GM12878 (cell line): ENCODE measurements at regions not wholly inside any gene's neighbourhood (a gene's known extent, or its start where the extent isn't known, plus 50 kb on each side); places are given as distances from the start of the nearest gene placed in this dataset.

ENCODE experiments used
- ATAC-seq: fragments of 200-7000 bp; cut with Tn5 transposase; 3 replicates; pipeline ENCODE4 v1.9.1; 2020; ENCODE audit warnings: mild to moderate bottlenecking, moderate library complexity
- BruUV-seq: library from RNA; stranded (reverse); fragments of 400-500 nt; replicated peaks from 2 replicates; lab custom pipeline; 2021; lab: Mats Ljungman, UMichigan
- CTCF ChIA-PET: fragments of 300-600 bp; sonication (Branson Sonifier 250); formaldehyde crosslinking; extraction: SDS; loops from one replicate; lab custom pipeline; 2021; ENCODE audit warnings: inconsistent platforms; lab: Yijun Ruan, JAX
- POLR2A ChIA-PET: fragments of 350-600 bp; formaldehyde crosslinking; extraction: SDS; loops from one replicate; lab custom pipeline; 2021; ENCODE audit warnings: inconsistent platforms; lab: Charles Lee
- RAD21 ChIA-PET: fragments of 300-600 bp; sonication (Branson Sonifier 250); formaldehyde crosslinking; loops from one replicate; lab custom pipeline; 2023; ENCODE audit warnings: antibody characterized with exemption; ENCODE audit not compliant: unreplicated experiment; lab: Charles Lee
- SMC1A ChIA-PET: fragments of 300-600 bp; sonication (Branson Sonifier 250); formaldehyde crosslinking; loops from one replicate; lab custom pipeline; 2023; ENCODE audit not compliant: unreplicated experiment, uncharacterized antibody; lab: Charles Lee
- DNase-seq: peaks from one replicate; pipeline ENCODE4 v3.0.0-alpha.2; 2011; ENCODE audit warnings: low read depth, low spot score
- FAIRE-seq: peaks from 3 replicates; lab custom pipeline; 2011; peaks lifted over from hg19 to GRCh38; lab: Jason Lieb, UNC
- H2AFZ ChIP-seq: 2 replicates; pipeline ENCODE4 v1.6.0; 2011; ENCODE audit warnings: low read depth, low read length, control low read depth; ENCODE audit not compliant: control insufficient read depth
- H3K27ac ChIP-seq: 2 replicates; pipeline ENCODE4 v1.5.1; 2011; ENCODE audit warnings: control low read depth; ENCODE audit not compliant: control insufficient read depth, insufficient read depth
- H3K27me3 ChIP-seq, 2 experiments: replicated peaks in 1 of 2; 2 replicates each; pipeline versions ENCODE4 v1.6.0 to v1.6.1; 2011; ENCODE audit warnings: low read length in 1 of 2; ENCODE audit not compliant: control insufficient read depth in 2 of 2, insufficient read depth in 2 of 2
- H3K36me3 ChIP-seq, 2 experiments: 2 replicates each; pipeline ENCODE4 v1.5.1; 2011; ENCODE audit warnings: low read length in 1 of 2; ENCODE audit not compliant: control insufficient read depth in 2 of 2, insufficient read depth in 2 of 2
- H3K4me1 ChIP-seq: 2 replicates; pipeline ENCODE4 v1.6.1; 2011; ENCODE audit warnings: mild to moderate bottlenecking, low read length, moderate library complexity, mixed read lengths; ENCODE audit not compliant: control insufficient read depth, insufficient read depth
- H3K4me2 ChIP-seq: 2 replicates; pipeline ENCODE4 v1.6.0; 2011; ENCODE audit warnings: control low read depth; ENCODE audit not compliant: control insufficient read depth, insufficient read depth
- H3K4me3 ChIP-seq: fragments of 200-600 bp; sonication (generic); 2 replicates; pipeline ENCODE4 v1.5.1; 2016
- H3K79me2 ChIP-seq: 2 replicates; pipeline ENCODE4 v1.6.0; 2011; ENCODE audit warnings: low read length; ENCODE audit not compliant: control insufficient read depth, insufficient read depth
- H3K9ac ChIP-seq: 2 replicates; pipeline ENCODE4 v1.8.0; 2011; ENCODE audit warnings: low read length, control low read depth, mixed read lengths; ENCODE audit not compliant: control insufficient read depth, insufficient read depth
- H3K9me3 ChIP-seq: replicated peaks from 3 replicates; pipeline ENCODE4 v1.5.1; 2011; ENCODE audit warnings: mild to moderate bottlenecking, low read length; ENCODE audit not compliant: control insufficient read depth, insufficient read depth
- H4K20me1 ChIP-seq: 2 replicates; pipeline ENCODE4 v1.6.0; 2011; ENCODE audit not compliant: control insufficient read depth, insufficient read depth
- BACH1 ChIP-seq: fragments of 450-650 bp; IDR thresholded peaks from 2 replicates; pipeline ENCODE4 v1.6.1; 2017; ENCODE audit warnings: mild to moderate bottlenecking, borderline replicate concordance
- BRCA1 ChIP-seq: IDR thresholded peaks from 2 replicates; pipeline ENCODE4 v1.6.1; 2011; ENCODE audit warnings: low read depth, low read length, improper control_type of control experiment
- FOXK2 ChIP-seq: fragments of 450-650 bp; IDR thresholded peaks from 2 replicates; pipeline ENCODE4 v1.6.1; 2017; ENCODE audit warnings: mild to moderate bottlenecking, moderate library complexity
- GABPA ChIP-seq: IDR thresholded peaks from 2 replicates; pipeline ENCODE4 v1.6.1; 2014; ENCODE audit warnings: antibody characterized with exemption, low read depth, mild to moderate bottlenecking, inconsistent platforms
- LARP7 ChIP-seq: fragments of 450-650 bp; IDR thresholded peaks from 2 replicates; pipeline ENCODE4 v1.6.1; 2017; ENCODE audit warnings: mild to moderate bottlenecking
- MXI1 ChIP-seq: fragments of 150-350 bp; IDR thresholded peaks from 2 replicates; pipeline ENCODE4 v1.6.1; 2011; ENCODE audit warnings: low read depth, mild to moderate bottlenecking, inconsistent platforms, low read length, improper control_type of control experiment
- NR2C2 ChIP-seq: IDR thresholded peaks from 2 replicates; pipeline ENCODE4 v1.6.1; 2011; ENCODE audit warnings: borderline replicate concordance, low read depth; ENCODE audit not compliant: control insufficient read depth, insufficient read length
- NR2F1 ChIP-seq: fragments of 450-650 bp; conservative IDR thresholded peaks from 2 replicates; pipeline ENCODE4 v1.6.1; 2017; ENCODE audit warnings: mild to moderate bottlenecking
- RAD51 ChIP-seq: fragments of 450-650 bp; IDR thresholded peaks from 2 replicates; pipeline ENCODE4 v1.6.1; 2016; ENCODE audit warnings: moderate library complexity, mild to moderate bottlenecking, inconsistent platforms
- RUNX3 ChIP-seq: IDR thresholded peaks from 2 replicates; pipeline ENCODE4 v1.6.1; 2012; ENCODE audit warnings: low read length, inconsistent platforms
- SIX5 ChIP-seq: IDR thresholded peaks from 2 replicates; pipeline ENCODE4 v1.6.1; 2011; ENCODE audit warnings: mild to moderate bottlenecking, low read depth, low read length, moderate library complexity; ENCODE audit not compliant: severe bottlenecking
- SMAD5 ChIP-seq: IDR thresholded peaks from 2 replicates; pipeline ENCODE4 v1.6.1; 2016; ENCODE audit warnings: antibody characterized with exemption, low read depth
- ZNF274 ChIP-seq: IDR thresholded peaks from one replicate; pipeline ENCODE4 v1.8.0; 2011; ENCODE audit not compliant: insufficient read length, insufficient read depth
- WGBS: methylation state at CpG from one replicate; pipeline ENCODE4 v1.1.6; 2016; ENCODE audit warnings: low lambda C conversion rate; ENCODE audit not compliant: insufficient replicate concordance, insufficient coverage; ENCODE audit errors: missing lambda C conversion rate; 5-methylcytosine and 5-hydroxymethylcytosine counted together
- in situ Hi-C: fragments of 300-500 bp; cut with MboI; formaldehyde crosslinking; loops from 9 replicates; pipeline ENCODE4 v1.14.3; 2018; ENCODE audit warnings: mixed read lengths
- intact Hi-C: fragments of 100-400 bp; cut with micrococcal nuclease; formaldehyde crosslinking; loops from one replicate; pipeline ENCODE4 v1.14.2; 2022; ENCODE audit not compliant: unreplicated experiment
- TF ChIP-seq, protein P1 (sequence below): IDR thresholded peaks from 2 replicates; pipeline ENCODE4 v1.6.1; 2011; ENCODE audit warnings: mild to moderate bottlenecking, low read depth, low read length, moderate library complexity; ENCODE audit not compliant: insufficient replicate concordance
- TF ChIP-seq, protein P2 (sequence below): fragments of 450-650 bp; IDR thresholded peaks from 2 replicates; pipeline ENCODE4 v1.6.1; 2017; ENCODE audit warnings: mild to moderate bottlenecking, moderate library complexity

DNA sequence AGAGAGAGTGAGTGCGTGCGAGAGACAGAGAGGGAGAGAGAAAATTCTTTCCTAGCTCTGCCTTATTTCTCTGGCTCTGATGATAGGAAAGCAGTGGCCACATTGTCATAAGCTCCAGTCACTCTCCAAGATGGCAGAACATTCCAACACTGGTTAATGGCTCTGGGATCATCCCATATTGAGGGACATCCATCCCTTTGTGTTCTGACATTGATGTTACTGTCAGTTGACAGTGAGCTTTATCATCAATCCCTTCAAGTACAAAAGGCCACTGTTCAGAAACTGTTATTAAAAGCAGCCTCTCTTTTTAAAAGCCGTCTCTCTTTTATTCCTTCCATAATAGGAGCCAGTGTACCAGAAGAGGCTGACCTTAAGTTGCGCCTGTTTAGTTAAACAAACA, 1084.9 kb upstream of the RBFOX1 start:
- FAIRE-seq: no peak
- POLR2A ChIA-PET: no interaction called here

GRCh38 chr16:6247150-6247549, 1085.5 kb upstream of the RBFOX1 start:
- intact Hi-C loops (no loop called here), in situ Hi-C loops (no loop called here)
- Histone ChIP-seq H3K4me2 (no peak overlapping the region), H3K79me2 (no peaks in the 10 kb centered on the region), H3K4me3 (no peak overlapping the region), H4K20me1 (no peaks in the 10 kb centered on the region), H3K9me3 (no peaks in the 10 kb centered on the region; the same call in 2 of the 3 replicates), H3K27me3 (no peaks in the 10 kb centered on the region), H3K4me1 (no peaks in the 10 kb centered on the region), H3K36me3 (no peaks in the 10 kb centered on the region), H3K27ac (no peak overlapping the region), H2AFZ (no peak overlapping the region), H3K9ac (no peak overlapping the region)
- POLR2A ChIA-PET: no interaction called here
- CTCF ChIA-PET: no interaction called here
- 0% methylated on average over 3 of the region's 3 CpGs for WGBS
- RAD21 ChIA-PET: no interaction called here
- BruUV-seq: no TSS peak
- no peak for ATAC-seq
- FAIRE-seq: no peak
- SMC1A ChIA-PET: no interaction called here
- DNase-seq: no peak
- TF ChIP-seq SIX5 (no peak), GABPA (no peak), RAD51 (no peak), BRCA1 (no peak), NR2F1 (no peak), MXI1 (no peak), SMAD5 (no peak), RUNX3 (no peak), BACH1 (no peak), NR2C2 (no peak), LARP7 (no peak), ZNF274 (no peak)
- TF ChIP-seq, protein P1, sequence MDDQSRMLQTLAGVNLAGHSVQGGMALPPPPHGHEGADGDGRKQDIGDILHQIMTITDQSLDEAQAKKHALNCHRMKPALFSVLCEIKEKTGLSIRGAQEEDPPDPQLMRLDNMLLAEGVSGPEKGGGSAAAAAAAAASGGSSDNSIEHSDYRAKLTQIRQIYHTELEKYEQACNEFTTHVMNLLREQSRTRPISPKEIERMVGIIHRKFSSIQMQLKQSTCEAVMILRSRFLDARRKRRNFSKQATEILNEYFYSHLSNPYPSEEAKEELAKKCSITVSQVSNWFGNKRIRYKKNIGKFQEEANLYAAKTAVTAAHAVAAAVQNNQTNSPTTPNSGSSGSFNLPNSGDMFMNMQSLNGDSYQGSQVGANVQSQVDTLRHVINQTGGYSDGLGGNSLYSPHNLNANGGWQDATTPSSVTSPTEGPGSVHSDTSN: no peak
- TF ChIP-seq, protein P2, sequence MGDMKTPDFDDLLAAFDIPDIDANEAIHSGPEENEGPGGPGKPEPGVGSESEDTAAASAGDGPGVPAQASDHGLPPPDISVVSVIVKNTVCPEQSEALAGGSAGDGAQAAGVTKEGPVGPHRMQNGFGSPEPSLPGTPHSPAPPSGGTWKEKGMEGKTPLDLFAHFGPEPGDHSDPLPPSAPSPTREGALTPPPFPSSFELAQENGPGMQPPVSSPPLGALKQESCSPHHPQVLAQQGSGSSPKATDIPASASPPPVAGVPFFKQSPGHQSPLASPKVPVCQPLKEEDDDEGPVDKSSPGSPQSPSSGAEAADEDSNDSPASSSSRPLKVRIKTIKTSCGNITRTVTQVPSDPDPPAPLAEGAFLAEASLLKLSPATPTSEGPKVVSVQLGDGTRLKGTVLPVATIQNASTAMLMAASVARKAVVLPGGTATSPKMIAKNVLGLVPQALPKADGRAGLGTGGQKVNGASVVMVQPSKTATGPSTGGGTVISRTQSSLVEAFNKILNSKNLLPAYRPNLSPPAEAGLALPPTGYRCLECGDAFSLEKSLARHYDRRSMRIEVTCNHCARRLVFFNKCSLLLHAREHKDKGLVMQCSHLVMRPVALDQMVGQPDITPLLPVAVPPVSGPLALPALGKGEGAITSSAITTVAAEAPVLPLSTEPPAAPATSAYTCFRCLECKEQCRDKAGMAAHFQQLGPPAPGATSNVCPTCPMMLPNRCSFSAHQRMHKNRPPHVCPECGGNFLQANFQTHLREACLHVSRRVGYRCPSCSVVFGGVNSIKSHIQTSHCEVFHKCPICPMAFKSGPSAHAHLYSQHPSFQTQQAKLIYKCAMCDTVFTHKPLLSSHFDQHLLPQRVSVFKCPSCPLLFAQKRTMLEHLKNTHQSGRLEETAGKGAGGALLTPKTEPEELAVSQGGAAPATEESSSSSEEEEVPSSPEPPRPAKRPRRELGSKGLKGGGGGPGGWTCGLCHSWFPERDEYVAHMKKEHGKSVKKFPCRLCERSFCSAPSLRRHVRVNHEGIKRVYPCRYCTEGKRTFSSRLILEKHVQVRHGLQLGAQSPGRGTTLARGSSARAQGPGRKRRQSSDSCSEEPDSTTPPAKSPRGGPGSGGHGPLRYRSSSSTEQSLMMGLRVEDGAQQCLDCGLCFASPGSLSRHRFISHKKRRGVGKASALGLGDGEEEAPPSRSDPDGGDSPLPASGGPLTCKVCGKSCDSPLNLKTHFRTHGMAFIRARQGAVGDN: no peak

More for the DNA sequence above, 1084.9 kb upstream of the RBFOX1 start:
- no peaks in the 10 kb centered on the region; the same call in 2 of the 3 replicates for H3K9me3 ChIP-seq
- 43% methylated on average over 4 of the region's 4 CpGs for WGBS
- H3K27me3 ChIP-seq: no peaks in the 10 kb centered on the region
- H3K36me3 ChIP-seq: no peaks in the 10 kb centered on the region
- BruUV-seq: no TSS peak
- H3K9ac ChIP-seq: no peak overlapping the region
- RAD21 ChIA-PET: no interaction called here
- no peaks in the 10 kb centered on the region for H4K20me1 ChIP-seq
- H3K27ac ChIP-seq: no peak overlapping the region
- in situ Hi-C loops (no loop called here), intact Hi-C loops (no loop called here)
- no peaks in the 10 kb centered on the region for H3K4me1 ChIP-seq
- DNase-seq (no peak), ATAC-seq (no peak)
- no peak for TF ChIP-seq FOXK2
- CTCF ChIA-PET: no interaction called here
- H3K79me2 ChIP-seq: no peaks in the 10 kb centered on the region
- H2AFZ ChIP-seq: no peak overlapping the region
- H3K4me3 ChIP-seq: no peak overlapping the region
- SMC1A ChIA-PET: no interaction called here
- H3K4me2 ChIP-seq: no peak overlapping the region
